Mesenchymal stem cell (in vitro differentiated cells and primary cell): ENCODE measurements at regions not wholly inside any gene's neighbourhood (a gene's known extent, or its start where the extent isn't known, plus 50 kb on each side); places are given as distances from the start of the nearest gene placed in this dataset.

Source experiments
- DNase-seq: peaks from one replicate; pipeline ENCODE4 v3.0.0-alpha.2; 2013
- H2AFZ ChIP-seq: one replicate; pipeline ENCODE4 v1.6.1; 2013; ENCODE audit warnings: low read depth, mild to moderate bottlenecking, control low read depth, inconsistent platforms, low read length, moderate library complexity
- H2AK5ac ChIP-seq: 2 replicates; pipeline ENCODE4 v1.6.1; 2013; ENCODE audit warnings: low read length, moderate library complexity, mild to moderate bottlenecking, inconsistent platforms; ENCODE audit not compliant: severe bottlenecking
- H2BK120ac ChIP-seq: one replicate; pipeline ENCODE4 v1.6.1; 2013; ENCODE audit warnings: low read depth, mild to moderate bottlenecking, inconsistent platforms, low read length, moderate library complexity
- H2BK12ac ChIP-seq, 2 experiments: one replicate each; pipeline ENCODE4 v1.6.1; 2013; ENCODE audit warnings: inconsistent platforms in 2 of 2, low read length in 2 of 2, mild to moderate bottlenecking in 2 of 2, moderate library complexity in 2 of 2, control low read depth in 1 of 2
- H2BK15ac ChIP-seq: one replicate; pipeline ENCODE4 v1.6.1; 2013; ENCODE audit warnings: mild to moderate bottlenecking, low read depth, inconsistent platforms; ENCODE audit not compliant: poor library complexity, severe bottlenecking
- H2BK5ac ChIP-seq: 2 replicates; pipeline ENCODE4 v1.6.1; 2013; ENCODE audit warnings: low read depth, mild to moderate bottlenecking, low read length, control low read depth, inconsistent platforms; ENCODE audit not compliant: poor library complexity, severe bottlenecking
- H3K14ac ChIP-seq, 2 experiments: one replicate each; pipeline ENCODE4 v1.6.1; 2013; ENCODE audit warnings: inconsistent platforms in 2 of 2, low read length in 2 of 2, control low read depth in 1 of 2, mild to moderate bottlenecking in 1 of 2, moderate library complexity in 1 of 2
- H3K18ac ChIP-seq, 2 experiments: one replicate each; pipeline ENCODE4 v1.6.1; 2013; ENCODE audit warnings: inconsistent platforms in 2 of 2, low read length in 2 of 2, control low read depth in 1 of 2, low read depth in 1 of 2, mild to moderate bottlenecking in 1 of 2
- H3K23ac ChIP-seq, 2 experiments: one replicate each; pipeline ENCODE4 v1.6.1; 2013; ENCODE audit warnings: inconsistent platforms in 2 of 2, low read length in 2 of 2, mild to moderate bottlenecking in 2 of 2, moderate library complexity in 2 of 2, control low read depth in 1 of 2
- H3K27ac ChIP-seq: 2 replicates; pipeline ENCODE4 v1.5.1; 2013; ENCODE audit warnings: mild to moderate bottlenecking, moderate library complexity, low read length, control low read depth, inconsistent platforms; ENCODE audit not compliant: poor library complexity, severe bottlenecking
- H3K27me3 ChIP-seq, 2 experiments: 2 replicates each; pipeline versions ENCODE4 v1.6.1 to v1.7.0; 2013; ENCODE audit warnings: low read length in 2 of 2, mild to moderate bottlenecking in 2 of 2, moderate library complexity in 2 of 2, control low read depth in 1 of 2, inconsistent platforms in 1 of 2; ENCODE audit not compliant: control insufficient read depth in 1 of 2, insufficient read depth in 1 of 2
- H3K36me3 ChIP-seq, 2 experiments: 2 replicates each; pipeline versions ENCODE4 v1.6.1 to v1.7.0; 2013; ENCODE audit warnings: low read length in 2 of 2, control low read depth in 1 of 2, inconsistent platforms in 1 of 2, low read depth in 1 of 2, mild to moderate bottlenecking in 1 of 2; ENCODE audit not compliant: insufficient read depth in 2 of 2, control insufficient read depth in 1 of 2
- H3K4ac ChIP-seq, 2 experiments: one replicate each; pipeline ENCODE4 v1.6.1; 2013; ENCODE audit warnings: inconsistent platforms in 2 of 2, low read length in 2 of 2, mild to moderate bottlenecking in 2 of 2, moderate library complexity in 2 of 2, control low read depth in 1 of 2, low read depth in 1 of 2
- H3K4me1 ChIP-seq: 2 replicates; pipeline ENCODE4 v1.6.1; 2013; ENCODE audit warnings: low read depth, low read length, control low read depth; ENCODE audit not compliant: control insufficient read depth, insufficient read depth
- H3K4me2 ChIP-seq: 2 replicates; pipeline ENCODE4 v1.6.1; 2013; ENCODE audit warnings: low read length, mild to moderate bottlenecking, inconsistent platforms; ENCODE audit not compliant: poor library complexity, severe bottlenecking
- H3K4me3 ChIP-seq, 2 experiments: 2 replicates each; pipeline versions ENCODE4 v1.5.1 to v1.7.0; 2013; ENCODE audit warnings: low read length in 2 of 2, mild to moderate bottlenecking in 2 of 2, control low read depth in 1 of 2, low read depth in 1 of 2; ENCODE audit not compliant: insufficient read depth in 1 of 2
- H3K79me1 ChIP-seq: replicated peaks from 2 replicates; pipeline ENCODE4 v1.6.1; 2013; ENCODE audit warnings: mild to moderate bottlenecking, control low read depth, low read length, inconsistent platforms; ENCODE audit not compliant: poor library complexity, severe bottlenecking
- H3K9ac ChIP-seq: 2 replicates; pipeline ENCODE4 v1.7.0; 2013; ENCODE audit warnings: mild to moderate bottlenecking, low read length, moderate library complexity
- H3K9me3 ChIP-seq: 2 replicates; pipeline ENCODE4 v1.7.0; 2013; ENCODE audit warnings: mild to moderate bottlenecking, low read length; ENCODE audit not compliant: control insufficient read depth
- H4K8ac ChIP-seq: one replicate; pipeline ENCODE4 v1.6.1; 2013; ENCODE audit warnings: inconsistent platforms, mild to moderate bottlenecking, low read length, moderate library complexity
- H4K91ac ChIP-seq: one replicate; pipeline ENCODE4 v1.6.1; 2013; ENCODE audit warnings: mild to moderate bottlenecking, low read length, inconsistent platforms
- WGBS: methylation state at CpG from one replicate; pipeline ENCODE4 v1.1.7; 2013; ENCODE audit warnings: mixed read lengths; 5-methylcytosine and 5-hydroxymethylcytosine counted together

- Histone ChIP-seq H2BK12ac (no peak overlapping the region), H2AFZ (no peak overlapping the region), H3K79me1 (no peaks in the 10 kb centered on the region), H3K4me1 (no peaks in the 10 kb centered on the region), H3K18ac (no peak overlapping the region), H3K14ac (no peak overlapping the region), H2BK15ac (no peak overlapping the region), H3K27me3 (peaks cover 5 to 6% of the 10 kb centered on the region in 2 experiments), H2AK5ac (no peak overlapping the region), H3K4me3 (no peak overlapping the region), H3K9me3 (no peaks in the 10 kb centered on the region), H3K9ac (no peak overlapping the region), H4K91ac (no peak overlapping the region), H3K27ac (no peak overlapping the region), H3K36me3 (no peaks in the 10 kb centered on the region), H3K4me2 (no peak overlapping the region), H3K23ac (no peak overlapping the region), H4K8ac (no peak overlapping the region), H2BK5ac (no peak overlapping the region), H3K4ac (no peak overlapping the region), H2BK120ac (no peak overlapping the region)
- WGBS: 100% methylated on average over 1 of the region's 2 CpGs
- no peak for DNase-seq
These were observed 105.1 kb upstream of the CPEB2 start for GRCh38 chr4:14897217-14897616.

- Histone ChIP-seq H3K14ac (no peak overlapping the region), H2BK15ac (no peak overlapping the region), H2BK120ac (no peak overlapping the region), H3K4me2 (no peak overlapping the region), H3K36me3 (no peaks in the 10 kb centered on the region), H3K9me3 (no peaks in the 10 kb centered on the region), H3K23ac (no peak overlapping the region), H3K4me1 (no peaks in the 10 kb centered on the region), H4K91ac (no peak overlapping the region), H3K4me3 (no peak overlapping the region), H2AFZ (no peak overlapping the region), H4K8ac (no peak overlapping the region), H3K79me1 (no peaks in the 10 kb centered on the region), H3K4ac (no peak overlapping the region), H3K27ac (no peak overlapping the region), H2BK5ac (no peak overlapping the region), H3K18ac (no peak overlapping the region), H3K9ac (no peak overlapping the region), H2AK5ac (no peak overlapping the region), H2BK12ac (no peak overlapping the region), H3K27me3 (peaks cover 5 to 6% of the 10 kb centered on the region in 2 experiments)
- no peak for DNase-seq
These were observed 103.3 kb upstream of the CPEB2 start for GRCh38 chr4:14898989-14899388.

DNA sequence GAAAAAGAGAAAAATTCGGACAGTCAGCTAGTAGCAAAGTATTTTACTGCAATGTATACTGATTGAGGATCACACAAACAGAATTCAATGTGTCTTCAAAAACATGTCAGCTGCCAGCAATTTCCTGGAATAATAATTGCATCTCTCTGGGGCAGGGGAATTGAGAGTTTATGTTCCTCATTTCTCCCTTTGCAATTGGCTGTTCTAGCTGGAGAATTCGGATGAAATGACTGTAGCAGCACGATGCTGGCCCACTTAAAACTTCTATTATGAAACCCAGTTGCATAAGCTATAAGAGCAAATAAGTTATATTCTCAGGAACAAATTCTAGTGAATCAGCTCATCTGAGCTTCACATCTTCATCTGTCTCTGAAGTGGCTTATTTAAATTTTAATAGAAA, 99.9 kb upstream of the CPEB2 start:
- no peak overlapping the region for H2BK12ac ChIP-seq
- H3K4me2 ChIP-seq: no peak overlapping the region
- H3K27me3 ChIP-seq: peaks cover 5 to 6% of the 10 kb centered on the region in 2 experiments
- no peak overlapping the region for H3K27ac ChIP-seq
- H3K4me3 ChIP-seq: no peak overlapping the region
- no peak overlapping the region for H4K8ac ChIP-seq
- no peaks in the 10 kb centered on the region for H3K4me1 ChIP-seq
- no peak overlapping the region for H3K9ac ChIP-seq
- no peak overlapping the region for H2BK5ac ChIP-seq
- no peak overlapping the region for H2AFZ ChIP-seq
- H3K18ac ChIP-seq: no peak overlapping the region
- H2BK120ac ChIP-seq: no peak overlapping the region
- no peak overlapping the region for H2AK5ac ChIP-seq
- H3K36me3 ChIP-seq: no peaks in the 10 kb centered on the region
- no peaks in the 10 kb centered on the region for H3K79me1 ChIP-seq
- WGBS: 100% methylated on average over 1 of the region's 3 CpGs
- H3K23ac ChIP-seq: no peak overlapping the region
- H3K4ac ChIP-seq: no peak overlapping the region
- H4K91ac ChIP-seq: no peak overlapping the region
- no peaks in the 10 kb centered on the region for H3K9me3 ChIP-seq
- no peak overlapping the region for H2BK15ac ChIP-seq
- H3K14ac ChIP-seq: no peak overlapping the region
- DNase-seq: no peak

DNA sequence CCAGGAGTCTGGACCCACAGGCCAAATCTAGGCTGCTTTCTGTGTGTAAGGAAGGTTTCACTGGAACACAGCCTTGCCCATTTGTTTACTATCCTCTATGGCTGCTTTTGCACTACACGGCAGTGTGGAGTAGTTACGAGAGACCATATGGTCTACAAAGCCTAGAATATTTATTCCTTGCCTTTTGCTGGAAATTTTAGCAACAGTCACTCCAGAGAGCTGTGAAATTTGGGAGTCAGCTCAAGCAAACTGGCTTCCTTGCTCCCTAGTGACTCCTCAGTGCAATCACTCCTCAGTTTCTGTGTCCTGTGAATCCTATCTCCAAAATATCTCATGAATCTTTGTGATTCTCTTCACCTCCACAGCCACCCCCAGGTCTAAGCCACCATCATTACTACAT, 99.0 kb upstream of the CPEB2 start:
- Histone ChIP-seq H2BK15ac (no peak overlapping the region), H2BK5ac (no peak overlapping the region), H3K14ac (no peak overlapping the region), H3K36me3 (no peaks in the 10 kb centered on the region), H3K79me1 (no peaks in the 10 kb centered on the region), H3K4ac (no peak overlapping the region), H3K4me3 (no peak overlapping the region), H2AK5ac (no peak overlapping the region), H2BK120ac (no peak overlapping the region), H3K4me1 (no peaks in the 10 kb centered on the region), H3K9ac (no peak overlapping the region), H3K27ac (no peak overlapping the region), H2AFZ (no peak overlapping the region), H4K8ac (no peak overlapping the region), H3K9me3 (no peaks in the 10 kb centered on the region), H3K4me2 (no peak overlapping the region), H2BK12ac (no peak overlapping the region), H3K27me3 (peaks cover 0 to under 1% of the 10 kb centered on the region in 2 experiments), H4K91ac (no peak overlapping the region), H3K23ac (no peak overlapping the region), H3K18ac (no peak overlapping the region)
- DNase-seq: no peak
- 98% methylated on average over 2 of the region's 2 CpGs for WGBS
